T-helper 22 cell (primary cell): ENCODE measurements at regions not wholly inside any gene's neighbourhood (a gene's known extent, or its start where the extent isn't known, plus 50 kb on each side); places are given as distances from the start of the nearest gene placed in this dataset.

Experiments
- DNase-seq: peaks from one replicate; pipeline ENCODE4 v3.0.0-alpha.2; 2020; ENCODE audit warnings: low read depth

DNA sequence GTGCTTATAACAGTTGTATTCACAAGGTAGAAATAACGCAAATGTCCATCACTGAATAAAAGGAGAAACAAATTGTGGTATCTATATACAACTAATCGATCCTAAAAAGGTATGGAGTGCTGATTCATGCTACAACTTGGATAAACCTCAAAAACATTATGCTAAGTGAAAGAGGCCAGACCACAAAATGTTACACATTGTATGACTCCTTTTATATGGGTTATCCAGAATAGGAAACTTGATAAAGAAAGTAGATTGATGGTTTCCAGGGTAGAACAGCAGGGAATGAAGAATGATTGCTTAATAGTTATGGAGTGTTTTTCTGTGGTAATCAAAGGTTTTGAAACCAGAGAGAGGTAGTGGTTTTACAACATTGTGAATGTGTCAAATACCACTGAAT, 432.2 kb upstream of the TRIB2 start:
- DNase-seq = no peak

DNA sequence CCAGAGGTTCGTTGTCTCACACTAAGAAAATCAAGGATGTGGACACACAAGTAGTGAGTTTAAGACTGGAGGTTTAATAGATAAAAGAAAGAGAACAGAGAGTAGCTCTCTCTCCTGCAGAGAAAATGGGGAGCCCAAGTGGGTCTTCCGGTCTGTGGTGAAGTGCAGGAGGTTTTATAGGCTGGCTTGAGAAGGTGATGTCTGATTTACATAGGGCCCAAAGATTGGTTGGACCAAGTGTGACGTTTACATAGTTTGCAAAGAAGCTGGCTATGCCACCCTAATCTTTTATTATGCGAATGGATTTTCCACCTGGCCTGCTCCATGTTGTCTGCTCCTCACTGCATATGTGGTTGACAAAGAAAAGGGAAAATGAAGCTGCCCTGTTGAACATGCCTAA, 430.4 kb upstream of the TRIB2 start:
- no peak for DNase-seq

DNA sequence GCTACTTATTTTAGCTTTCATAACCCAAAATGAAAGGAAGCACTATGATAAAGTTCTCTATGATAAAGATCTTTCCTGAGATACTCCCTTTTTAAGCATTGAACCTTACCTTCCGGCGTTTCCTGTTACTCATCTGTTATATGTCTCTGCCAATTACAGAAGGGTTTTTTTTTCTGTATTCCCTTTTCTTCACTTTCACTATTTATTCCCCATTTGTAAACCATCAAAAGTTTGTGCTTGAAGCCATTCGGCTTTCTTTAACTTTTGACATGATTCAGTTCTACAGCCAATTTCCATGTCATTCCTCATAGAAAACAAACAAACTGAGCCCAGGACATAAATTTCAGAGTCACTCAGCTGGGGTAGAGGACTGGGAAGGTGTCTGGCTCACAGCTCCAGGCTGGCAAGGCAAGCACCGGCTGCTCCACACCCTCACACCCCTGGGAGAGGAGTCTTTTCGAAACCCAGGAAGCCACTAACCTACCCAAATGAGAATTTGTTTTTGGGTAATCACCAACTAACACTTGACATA, 429.4 kb upstream of the TRIB2 start:
- DNase-seq = no peak

DNA sequence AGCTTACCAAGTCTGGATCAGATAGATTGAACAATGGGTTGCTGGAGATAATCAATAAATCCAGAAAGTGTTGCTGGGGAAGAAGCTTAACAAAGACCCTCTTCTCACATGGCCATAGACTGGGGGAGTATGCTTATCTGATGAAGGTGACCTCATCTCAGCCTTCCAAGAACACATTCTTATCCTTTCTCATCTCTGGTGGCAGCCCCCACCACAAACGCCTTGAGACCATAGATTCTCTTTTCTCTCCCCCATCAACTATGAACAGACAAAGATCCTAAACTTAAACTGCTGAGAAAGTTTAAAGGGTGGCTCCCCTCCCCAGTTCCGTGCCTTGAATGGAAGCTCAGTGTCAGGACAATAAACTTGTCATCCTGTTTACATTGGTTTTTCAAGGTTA, 428.7 kb upstream of the TRIB2 start:
- DNase-seq = no peak

DNA sequence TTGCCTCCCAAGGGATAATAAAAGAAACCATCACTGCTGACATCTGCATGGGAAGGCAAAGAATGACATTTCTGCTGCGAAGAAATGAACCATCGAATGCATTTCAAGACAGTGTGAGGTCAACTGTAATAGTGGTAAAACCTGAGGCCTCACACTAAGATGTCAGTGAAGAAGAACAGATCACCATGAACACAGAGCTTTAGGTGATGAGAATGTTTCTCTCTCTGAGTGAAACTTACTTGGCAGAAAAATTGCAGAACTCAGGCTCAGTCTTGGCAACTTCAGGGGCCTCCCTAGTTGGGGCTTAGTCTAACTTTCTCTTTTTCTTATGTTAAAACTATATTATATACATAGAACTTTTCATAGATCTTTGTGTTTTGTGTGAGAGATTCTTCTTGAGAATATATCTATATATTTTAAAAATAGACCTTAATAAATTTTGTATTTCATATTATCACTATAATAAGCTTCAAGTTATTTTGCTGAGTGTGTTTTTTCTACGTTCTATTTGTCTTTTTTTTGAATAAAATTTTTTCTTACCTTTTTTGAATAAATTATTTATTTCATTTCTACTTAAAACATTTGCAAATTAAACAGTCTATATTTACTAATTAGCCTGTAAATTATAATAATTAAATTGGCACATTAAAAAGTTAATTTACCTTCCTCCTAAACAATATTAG, 427.5 kb upstream of the TRIB2 start:
- no peak for DNase-seq

DNA sequence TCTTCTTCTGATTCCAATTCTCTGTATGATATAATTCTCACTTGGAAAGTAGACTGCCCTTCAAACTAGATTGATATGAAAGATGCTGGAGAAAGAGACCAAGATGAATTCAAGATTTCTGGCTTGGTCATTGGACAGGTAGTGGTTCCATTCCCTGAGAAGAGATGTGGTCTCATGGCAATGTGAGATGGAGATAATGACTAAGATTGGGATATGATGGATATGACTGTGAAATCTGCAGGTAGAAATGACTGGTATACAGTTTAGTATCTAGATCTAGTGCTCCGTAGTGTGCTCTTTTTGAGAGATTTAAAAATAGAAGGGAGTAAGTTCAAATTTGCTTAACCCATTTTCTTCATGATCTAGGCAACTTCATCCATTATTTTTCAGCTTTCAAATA, 425.4 kb upstream of the TRIB2 start:
- no peak for DNase-seq

DNA sequence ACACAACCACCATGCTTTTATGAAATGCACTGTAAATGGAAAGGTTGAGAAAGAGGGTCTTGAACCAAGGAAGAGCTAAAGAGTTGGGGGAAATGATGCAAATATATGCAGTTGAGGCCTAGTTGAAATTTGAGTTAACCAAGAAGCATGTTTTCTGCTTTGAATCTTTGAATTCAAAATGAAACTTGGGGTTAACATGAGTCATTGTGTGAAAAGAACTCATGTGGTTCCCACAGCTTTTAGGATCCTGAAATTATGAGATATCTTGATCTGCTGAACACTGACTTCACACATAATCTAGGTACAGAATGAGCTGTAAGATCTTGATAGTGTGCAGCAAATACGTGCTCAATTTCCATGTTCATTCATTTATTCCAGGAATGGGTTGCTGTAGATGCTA, 422.9 kb upstream of the TRIB2 start:
- DNase-seq = no peak

DNA sequence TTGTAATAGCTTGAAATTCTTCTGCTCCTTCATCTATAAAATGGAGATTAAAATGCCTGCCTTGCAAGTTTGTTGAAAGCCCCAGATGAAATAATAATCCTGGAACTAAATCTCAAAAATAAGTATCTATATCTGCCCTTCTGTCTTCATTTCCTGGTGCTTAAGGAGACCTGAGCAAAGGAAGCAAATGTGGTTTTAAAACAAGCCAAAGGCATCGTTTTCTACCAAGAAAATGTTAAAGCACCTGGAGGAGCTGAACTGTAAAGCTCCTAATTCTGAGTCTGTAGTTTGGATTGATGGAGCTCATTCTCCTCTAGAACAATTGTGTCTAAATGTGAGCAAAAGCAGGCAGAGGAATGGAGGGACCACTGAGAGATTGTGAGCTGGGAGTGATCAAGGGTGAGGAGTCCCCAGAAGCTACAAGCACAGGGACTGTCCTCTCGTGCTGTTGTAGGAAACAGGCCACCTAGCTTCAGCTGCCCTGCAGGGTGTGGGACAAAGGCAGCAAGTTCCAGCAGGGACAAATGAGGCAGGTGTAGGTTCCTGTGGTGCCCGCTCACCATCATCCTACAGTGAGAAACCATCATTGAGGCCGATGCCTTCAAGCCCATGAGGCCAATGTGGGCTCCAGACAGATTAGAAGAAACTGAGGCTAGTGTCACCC, 420.7 kb upstream of the TRIB2 start:
- DNase-seq = no peak

DNA sequence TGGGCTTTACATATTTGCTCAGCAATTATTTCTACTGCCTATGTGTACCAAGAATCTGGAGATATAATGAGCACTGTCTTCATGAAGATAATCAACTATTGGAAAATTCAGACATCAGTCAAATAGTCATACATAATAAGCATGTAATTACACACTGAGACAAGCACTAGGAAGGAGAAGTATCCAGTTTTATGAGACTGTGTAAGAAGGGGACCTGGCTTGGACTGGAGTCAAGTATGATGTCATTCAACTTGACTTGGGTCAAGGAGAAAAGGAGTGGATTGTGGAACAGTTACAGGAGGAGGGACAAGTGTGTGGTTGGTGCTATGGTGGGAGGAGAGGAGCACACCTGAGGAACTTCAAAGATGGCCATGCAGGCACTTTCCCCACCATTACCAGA, 419.8 kb upstream of the TRIB2 start:
- no peak for DNase-seq

DNA sequence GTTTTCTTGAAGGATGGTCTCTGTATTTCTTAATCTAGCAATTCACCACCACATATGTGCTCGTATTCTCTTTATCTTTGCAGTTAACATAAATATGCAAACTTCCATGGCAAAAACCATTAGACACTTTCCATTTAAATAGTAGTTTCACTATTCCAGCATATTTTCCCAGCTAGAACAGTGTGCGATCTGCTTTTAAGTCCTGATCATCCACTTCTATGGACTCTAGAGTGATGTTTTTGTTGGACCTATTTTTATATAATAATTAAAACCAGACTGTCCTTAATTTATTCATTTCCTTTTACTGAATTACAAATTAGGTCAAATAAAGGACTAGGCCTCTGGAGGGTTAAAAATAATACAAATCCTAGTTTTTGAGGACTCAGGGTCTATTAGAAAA, 418.4 kb upstream of the TRIB2 start:
- no peak for DNase-seq

DNA sequence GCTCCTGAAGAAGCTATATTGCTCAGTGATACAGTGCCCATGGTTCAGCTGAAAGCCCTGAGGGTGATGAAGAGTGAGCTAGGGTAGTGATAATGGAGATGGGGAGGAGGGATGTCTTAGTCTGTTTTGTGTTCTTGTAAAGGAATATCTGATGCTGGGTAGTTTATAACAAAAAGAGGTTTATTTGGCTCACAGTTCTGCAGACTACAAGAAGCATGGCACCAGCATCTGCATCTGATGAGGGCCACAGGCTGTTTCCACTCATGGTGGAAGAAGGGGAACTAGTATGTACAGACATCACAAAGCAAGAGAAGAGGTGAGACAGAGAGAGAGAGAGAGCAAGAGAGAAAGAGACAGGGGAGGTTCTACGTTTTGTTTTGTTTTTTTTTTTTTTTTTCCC, 417.3 kb upstream of the TRIB2 start:
- no peak for DNase-seq

DNA sequence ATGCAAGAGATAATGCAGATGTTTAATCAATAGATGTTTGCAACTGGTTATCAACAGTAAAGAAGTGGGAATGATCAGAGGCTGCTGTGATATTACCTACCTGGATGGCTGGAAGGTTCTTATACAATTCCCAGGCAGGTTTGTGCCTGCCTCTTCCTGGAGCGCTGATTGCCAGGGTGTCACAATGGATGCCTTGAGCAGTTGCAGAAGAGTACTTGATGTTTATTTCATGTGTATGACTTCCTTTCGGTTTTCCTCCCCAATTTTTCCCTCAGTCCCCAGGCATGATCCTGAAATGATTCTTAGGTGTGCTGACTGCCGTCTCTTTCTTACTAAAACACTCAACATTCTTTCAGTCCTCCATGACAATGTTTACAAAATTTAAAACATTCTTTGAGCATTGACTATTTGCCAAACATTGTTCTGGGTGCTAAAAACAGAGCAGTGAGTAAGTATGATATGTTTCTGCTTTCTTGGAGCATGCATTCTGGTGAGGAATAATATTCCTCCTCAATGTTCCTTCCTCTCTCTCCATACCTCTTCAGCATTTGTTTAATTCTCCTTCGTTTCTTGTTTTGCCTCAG, 416.6 kb upstream of the TRIB2 start:
- DNase-seq = no peak

DNA sequence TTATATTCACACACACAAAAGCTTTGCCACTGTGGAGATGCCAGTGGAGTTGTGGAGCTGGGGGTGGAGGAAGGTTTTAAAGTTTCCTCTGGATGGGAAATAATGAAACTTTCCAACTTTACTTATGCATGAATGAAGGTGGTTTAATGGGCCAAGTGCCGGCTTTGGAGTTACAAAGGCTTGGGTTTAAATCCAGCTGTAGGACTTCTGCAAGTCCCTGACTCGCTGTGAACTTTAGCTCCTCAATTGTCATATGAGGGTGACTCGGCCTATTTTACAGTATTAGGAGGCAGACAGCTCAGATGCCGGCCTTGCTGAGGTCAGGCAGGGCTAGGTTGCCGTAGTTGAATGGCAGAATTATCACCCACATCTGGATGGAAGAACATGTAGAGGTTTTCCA, 415.8 kb upstream of the TRIB2 start:
- no peak for DNase-seq

DNA sequence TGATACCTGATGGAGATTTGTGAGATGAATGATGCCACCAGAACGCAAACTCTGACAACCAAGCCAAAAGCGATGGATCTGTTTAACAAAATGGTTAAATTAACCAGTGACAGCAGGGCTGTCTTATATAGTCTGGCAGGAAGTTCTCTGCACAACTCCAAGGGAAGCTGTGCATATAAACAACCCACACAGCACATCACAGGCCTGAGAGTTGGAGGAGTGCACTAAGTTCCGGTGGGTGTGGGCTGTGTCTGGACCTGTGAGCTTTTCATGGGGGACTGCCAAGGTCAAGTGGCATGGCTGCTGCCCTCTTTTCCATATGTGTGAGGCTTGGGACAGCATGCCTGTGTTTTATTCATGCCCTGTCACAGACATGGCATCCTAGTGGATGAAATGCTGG, 414.6 kb upstream of the TRIB2 start:
- DNase-seq = no peak

DNA sequence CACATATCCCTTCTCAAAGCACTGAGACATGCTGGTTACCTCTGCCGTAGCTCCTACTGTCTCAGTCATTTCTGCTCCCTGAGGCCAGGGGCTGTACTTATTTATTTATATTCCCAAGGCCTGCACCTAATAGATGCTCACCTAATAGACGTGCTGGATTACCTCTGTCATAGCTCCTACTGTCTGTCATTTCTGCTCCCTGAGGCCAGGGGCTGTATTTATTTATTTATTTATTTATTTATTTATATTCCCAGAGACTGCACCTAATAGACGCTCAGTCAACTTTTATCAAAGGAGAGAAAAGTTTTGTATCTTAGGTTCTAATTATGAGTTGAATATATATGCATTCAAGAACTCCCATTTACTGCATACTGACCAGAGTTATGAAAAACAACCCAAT, 414.0 kb upstream of the TRIB2 start:
- no peak for DNase-seq

DNA sequence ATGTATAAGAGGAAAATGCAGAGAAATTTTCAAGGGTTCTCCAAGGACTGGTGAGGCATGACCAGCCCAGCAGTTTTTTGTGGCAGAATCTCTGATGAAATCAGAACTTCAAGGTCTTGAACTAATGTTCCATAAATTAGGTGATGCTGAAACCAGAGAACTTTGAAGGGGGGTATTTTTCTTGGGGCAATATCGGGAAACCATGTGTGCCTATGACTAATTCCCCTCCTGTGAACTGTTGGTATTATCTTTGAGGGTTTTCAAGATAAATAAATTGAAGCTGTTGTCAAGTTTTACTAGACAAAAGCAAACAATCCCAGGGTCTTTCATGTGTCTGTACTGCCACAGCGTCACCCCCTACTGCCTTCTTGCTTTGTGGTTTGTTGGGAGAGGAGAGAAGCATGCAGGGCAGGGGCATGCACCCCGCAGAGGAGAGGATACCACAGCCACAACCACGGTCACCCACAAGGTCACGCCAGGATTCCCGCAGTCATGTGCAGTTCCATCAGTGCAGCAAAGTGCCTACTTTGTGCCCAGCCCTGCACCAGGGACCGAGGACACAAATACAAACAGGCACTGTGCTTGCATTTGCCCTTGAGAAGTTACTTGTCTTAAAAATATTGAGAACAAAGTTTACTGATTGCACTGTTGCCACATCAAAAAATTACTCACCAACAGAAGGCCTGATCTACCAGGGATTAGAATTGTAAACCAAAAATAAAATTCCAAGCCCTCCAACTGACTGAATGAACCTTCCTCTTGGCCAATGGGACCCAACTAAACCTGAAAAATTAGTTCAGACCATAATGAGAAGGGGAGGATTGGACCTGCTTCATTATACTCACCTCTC, 413.3 kb upstream of the TRIB2 start:
- no peak for DNase-seq

DNA sequence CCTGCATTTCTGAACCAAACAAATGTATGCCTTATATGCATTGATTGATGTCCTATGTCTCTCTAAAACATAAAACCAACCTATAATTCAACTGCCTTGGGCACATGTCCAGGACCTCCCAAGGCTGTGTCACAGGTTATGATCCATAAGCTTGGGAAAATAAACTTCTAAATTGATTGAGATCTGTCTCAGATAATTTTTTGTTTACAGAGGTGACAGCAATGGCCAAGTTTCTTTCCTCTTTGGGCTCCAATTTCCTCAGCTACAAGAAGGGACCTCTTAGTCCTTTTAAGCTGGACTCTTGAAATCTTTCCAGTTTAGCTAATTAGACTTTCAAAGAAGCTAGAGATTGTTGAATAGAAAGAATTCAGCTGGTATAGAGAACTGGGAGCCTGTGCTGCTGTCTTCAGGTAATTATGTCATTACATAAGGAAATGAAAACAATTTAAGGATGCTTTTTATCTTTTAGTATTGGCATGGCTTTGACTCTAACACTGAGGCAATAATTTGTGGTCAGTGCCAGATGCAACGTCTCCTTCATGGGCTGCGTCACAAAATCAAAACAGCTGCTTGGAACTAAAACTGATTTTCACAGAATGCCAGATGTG, 412.1 kb upstream of the TRIB2 start:
- no peak for DNase-seq

DNA sequence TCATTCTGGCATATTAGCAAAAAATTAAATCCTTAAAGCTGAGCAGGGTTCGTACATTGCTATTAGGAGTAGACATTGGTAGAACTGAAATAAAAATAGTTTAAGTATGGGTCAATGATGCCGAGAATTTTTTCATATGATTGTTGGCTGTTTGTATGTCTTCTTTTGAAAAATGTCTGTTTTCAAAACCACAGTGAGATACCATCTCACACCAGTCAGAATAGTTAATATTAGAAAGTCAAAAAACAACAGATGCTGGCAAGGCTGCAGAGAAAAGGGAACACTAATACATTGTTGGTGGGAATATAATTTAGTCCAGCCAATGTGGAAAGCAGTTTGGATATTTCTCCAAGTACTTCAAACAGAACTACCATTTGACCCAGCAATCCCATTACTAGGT, 410.8 kb upstream of the TRIB2 start:
- DNase-seq = no peak

DNA sequence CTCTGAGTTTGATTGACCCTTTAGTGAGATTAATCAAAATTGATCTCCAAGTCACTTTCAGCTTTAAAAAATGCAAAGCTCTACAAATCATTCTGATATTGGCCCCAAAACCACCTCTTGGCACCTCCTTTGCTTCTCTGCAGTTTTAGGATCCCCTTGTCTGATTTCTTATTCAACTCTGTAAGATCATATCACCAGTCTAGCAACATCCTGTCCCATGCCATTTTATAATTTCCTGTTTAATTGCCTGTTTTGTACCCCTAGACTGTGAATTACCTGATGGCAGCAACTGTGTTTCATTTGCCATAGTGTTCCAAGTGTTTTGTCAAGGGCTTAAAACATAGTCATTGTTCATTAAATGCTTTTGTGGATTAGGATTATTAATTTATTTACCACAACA, 406.3 kb upstream of the TRIB2 start:
- no peak for DNase-seq

DNA sequence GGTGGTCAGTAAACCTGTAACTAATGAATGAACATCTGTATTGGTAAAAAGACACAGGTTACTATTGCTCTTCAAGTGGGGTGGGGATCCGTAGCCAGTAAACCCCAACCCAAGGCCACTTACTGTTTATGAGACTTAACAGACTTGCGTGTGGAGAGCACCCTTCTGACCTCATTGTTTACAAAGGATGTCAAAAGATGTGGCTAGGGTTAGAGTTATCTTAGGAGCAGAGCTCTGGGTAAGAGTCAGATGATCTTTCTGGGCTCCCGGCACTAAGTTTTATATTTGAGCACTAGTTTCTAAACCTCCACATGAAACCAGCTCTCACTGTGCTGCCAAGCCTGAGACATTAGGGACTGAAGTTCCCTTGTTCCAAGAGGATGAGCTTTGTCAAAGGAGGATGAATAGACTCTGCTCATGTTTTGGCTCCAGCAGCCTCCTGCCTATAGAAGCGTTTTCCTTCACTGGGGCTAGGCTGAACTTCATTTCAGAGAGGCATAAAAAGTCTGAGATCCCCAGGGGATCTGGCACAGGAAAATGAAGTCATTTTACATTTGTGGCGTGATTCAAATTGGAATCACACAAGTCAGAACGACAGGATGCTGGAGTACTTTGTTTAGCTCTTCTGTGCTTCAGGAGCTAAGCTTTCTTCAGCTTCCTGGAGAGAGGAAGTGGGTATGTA, 403.1 kb upstream of the TRIB2 start:
- DNase-seq = no peak

DNA sequence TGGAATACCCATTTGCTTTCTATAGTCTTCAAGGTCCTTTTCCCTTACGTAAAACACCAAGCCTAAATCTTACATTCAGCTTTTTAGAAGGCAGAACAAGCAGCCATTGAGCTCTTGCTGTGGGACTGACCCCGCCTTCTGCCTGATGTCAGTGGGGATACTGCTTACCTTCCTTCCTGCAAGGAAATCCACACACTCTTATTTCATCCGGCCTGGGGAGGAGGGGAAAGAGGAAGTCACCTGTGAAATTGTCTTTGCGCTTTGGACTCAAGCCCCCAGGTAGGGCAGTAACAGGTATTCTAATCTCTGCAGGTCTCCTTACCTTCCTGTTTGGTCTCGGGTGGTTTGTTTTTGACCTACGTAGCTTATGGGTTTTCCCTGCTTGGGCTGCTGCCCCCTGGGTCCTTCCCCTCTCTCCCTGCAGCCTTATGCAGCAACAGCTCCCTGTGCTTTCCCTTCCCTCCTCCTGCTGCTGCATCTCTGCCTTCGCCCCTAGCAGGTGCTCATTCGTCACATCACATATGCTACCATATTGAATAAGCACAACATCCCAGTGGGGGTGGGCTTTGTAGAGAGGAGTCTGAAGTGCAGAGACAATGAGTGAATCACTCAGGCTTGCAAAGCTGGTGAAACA, 402.5 kb upstream of the TRIB2 start:
- DNase-seq = no peak
